Cerebellar nuclear complex (tissue), 1 donor: ENCODE measurements at regions not wholly inside any gene's neighbourhood (a gene's known extent, or its start where the extent isn't known, plus 50 kb on each side); places are given as distances from the start of the nearest gene placed in this dataset.

Source experiments
- DNase-seq, 2 experiments: peaks; one replicate each; lab custom pipeline; 2025; lab: John Stamatoyannopoulos, UW

DNA sequence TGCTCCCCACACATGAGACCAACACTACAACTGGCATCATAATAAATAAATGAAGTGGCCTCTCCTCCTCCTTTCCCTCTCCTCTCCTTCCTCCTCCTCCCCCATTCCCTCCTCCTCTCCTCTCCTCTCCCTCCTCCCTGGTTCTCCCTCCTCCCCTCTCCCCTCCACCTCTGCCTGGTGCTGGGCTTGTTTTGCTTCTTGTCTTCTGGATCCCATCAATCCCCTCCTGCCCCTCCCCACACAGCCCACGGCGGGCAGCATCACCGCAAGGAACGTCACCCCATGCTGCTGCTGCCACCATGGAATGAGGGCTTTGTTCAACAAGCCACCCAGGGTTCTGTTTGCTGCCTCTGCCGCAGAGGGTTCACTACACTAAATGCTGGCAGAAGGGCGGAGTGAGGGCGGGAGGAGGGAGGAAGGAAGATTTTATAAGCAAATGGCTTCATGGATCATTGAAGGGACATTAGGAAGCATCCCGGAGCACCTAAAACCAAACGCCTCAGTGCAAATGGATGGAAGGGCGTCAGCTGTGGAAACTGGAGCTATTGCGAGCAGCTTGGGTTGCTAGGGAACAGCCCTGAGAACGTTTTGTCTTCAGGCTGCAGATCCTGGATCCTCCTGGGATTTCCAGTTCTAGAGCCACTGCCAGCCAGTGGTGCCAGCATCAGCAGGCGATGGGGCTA is 379.7 kb upstream of the ZMIZ1 start:
- DNase-seq: peak in 1 of 2 experiments; percentile 14

DNA sequence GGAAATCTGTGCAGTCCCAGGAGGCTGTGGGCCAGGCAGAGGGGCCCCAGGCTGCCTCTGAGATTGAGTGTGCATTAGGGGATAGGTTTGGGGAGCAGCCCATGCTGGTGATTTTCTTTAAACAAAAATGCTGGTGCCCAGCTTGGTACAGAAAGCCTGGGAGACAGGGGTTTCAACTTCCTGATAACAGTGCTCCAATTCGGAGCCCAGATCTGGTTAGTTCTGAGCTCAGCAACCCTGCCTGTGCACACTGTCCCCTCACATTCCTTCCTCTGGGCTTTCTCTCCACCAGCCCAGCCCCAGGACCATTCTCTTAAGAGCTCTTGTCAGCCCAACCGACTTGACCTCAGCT is 379.2 kb upstream of the ZMIZ1 start:
- no peak for DNase-seq

DNA sequence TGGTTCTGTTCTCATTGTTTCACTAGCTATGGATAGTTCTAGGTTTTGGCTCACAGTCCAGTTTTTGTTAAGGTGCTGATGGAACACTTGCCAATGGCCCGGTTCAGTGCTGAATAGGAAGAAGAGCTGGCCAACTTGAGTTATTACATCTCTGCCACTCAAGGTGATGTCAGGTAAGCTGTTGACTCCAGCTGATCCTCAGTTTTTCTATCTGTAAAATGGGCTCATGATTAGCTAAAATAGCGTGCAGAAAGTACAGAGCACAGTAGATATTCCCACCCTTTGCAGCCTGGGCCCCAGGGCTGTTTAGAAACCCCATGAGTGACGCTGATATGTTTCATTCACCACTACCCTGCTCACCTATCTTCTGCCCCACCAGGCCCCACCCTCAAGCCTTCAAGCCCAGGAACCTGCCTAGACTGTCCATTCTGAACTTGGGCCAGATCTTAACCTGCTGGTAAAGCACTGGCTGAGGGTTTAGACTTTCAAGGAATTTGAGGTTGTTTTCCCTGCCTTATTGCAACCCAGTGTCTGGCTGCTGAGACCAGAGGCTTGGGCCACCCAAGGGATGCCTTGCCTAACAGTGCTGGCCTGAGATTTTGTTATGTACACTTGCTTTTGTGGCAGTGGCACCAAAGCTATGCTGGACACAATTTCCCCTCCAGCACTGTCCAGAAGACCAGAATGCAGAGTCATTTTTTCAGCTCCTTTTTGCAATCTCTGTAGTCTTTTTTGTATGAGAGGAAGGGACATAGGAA is 378.2 kb upstream of the ZMIZ1 start:
- DNase-seq: no peak

DNA sequence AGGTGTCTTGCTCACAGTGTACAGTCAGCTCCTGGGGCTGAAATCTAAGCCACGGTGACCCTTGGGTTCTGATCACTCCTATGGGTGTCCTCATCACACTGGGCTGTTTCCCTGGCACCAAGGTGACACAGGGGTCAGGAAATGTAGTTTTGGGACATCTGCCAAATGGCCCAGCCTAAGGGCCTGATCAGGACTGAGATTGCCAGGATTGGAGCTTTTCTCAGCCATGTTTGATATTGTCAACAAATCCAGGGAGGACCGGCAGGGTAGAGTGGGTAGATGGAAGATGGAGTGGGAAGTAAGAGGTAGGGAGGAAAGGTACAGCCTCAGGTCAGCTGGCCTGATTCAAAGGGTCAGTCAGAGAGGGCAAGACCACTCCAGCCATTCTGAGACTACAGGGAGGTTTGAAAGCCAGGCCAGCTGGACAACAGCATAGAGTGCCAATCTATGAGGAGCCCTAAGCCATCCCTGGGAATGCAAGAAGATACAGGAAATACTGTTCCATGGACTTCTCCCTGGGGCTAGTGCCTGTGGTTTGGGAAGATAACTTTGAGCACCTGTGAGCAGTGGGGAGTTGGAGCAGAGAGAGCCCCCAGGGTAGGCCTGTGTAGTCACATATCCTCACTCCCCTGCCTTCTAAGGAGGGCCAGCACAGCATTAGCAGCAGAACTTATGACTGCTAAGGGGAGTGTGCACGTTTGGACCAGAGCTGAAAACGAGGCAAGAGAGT is 377.3 kb upstream of the ZMIZ1 start:
- no peak for DNase-seq

DNA sequence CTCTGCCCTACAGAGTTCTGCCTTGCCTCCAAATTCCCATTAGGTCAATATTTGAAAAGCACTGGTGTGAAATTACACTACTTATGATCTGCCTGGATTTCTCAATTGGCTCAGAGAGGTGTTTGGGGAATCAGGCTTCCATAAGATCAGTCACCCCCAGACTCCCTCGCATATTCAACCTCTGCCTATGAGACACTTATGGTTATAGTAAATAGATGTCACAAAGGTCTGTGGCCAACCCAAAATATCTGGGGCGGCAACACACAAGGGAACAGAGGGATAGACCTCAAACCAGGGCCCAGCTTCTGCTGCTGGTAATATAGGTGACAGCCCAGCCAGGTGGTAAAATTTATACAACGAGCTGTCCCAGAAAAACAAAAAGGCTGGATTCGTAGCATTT is 376.7 kb upstream of the ZMIZ1 start:
- DNase-seq: no peak

DNA sequence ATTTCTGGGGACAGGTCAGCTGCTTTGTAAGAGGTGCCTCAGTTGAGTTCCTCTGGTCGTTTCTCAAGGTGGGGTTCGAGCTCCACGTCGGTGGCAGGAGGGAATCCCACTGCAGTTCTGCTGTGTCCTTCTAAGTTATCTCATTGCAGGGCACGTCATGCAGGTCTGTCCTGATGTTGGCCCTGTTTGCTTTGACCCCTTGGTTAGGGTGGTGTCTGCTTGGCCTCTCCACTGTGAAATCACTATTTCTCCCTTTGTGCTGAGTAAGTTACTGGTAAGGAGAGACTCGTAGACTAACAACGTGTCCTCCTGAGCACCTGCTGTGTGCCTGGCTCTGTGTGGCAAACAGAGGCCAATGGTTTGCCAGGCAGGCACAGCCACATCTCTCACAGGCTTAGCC is 372.9 kb upstream of the ZMIZ1 start:
- DNase-seq: no peak

DNA sequence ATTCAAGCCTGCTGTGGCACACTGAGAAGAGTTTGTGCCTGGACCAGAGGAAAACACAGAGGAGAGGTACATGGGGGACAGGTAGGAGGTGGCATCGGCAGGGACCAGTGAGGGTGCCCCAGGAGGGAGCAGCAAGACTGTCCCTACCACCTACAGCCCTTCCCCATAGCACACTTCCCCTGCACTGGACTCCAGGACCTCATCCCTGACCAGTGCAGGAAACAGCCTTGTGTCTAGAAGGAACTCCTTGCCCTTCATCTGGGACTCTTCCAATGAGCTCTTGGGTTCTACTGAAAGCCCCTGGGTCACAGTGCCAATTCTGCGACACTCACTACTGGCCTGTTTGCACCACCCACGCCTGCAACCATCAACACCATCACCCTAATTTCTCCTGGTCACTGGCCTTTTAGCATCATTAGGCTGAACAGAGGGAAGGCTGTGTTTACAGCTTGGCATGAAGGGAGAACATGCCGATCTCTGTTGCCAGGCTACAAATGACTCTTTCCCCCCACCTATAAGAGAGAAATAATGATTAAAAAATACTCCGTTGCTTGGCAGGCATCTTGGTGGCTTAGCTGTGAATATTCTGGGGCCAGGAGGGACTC is 371.9 kb upstream of the ZMIZ1 start:
- no peak for DNase-seq

DNA sequence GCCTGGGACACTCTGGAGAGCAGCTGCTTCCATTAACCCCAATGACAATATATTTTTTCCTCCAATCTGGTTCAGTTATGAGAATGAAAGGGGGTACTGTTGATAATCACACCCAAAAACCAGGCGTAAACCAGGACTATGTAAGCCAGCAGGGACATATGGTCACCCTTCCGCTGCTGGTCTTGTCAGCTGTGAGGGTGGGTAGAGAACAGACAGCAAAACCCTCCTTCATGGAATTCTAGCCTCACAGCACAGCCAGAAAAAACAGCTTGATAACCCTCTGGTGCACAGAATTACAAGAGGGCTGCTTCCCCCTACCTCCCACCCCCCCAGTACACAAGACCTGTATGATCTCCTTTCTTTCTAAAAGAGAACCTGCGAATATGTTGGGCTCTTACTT is 368.8 kb upstream of the ZMIZ1 start:
- DNase-seq: no peak

DNA sequence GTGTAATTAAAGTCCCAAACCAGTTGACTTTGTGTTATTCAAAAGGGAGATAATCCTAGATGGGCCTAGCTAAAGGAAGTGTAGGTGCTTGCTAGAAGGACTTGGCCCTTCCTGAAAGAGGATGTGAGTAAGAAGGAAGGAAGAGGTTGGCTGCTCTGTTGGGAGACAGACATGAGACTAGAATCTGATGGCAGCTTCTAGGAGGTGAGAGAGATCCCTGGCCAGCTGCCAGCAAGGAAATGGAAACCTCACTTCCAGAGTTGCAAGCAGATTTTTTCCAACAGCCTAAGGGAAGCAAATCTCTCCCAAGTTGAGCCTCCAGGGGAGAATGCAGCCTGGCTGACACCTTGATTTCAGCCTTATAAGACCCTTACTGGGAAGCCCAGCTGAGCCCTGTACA is 368.4 kb upstream of the ZMIZ1 start:
- DNase-seq: no peak

DNA sequence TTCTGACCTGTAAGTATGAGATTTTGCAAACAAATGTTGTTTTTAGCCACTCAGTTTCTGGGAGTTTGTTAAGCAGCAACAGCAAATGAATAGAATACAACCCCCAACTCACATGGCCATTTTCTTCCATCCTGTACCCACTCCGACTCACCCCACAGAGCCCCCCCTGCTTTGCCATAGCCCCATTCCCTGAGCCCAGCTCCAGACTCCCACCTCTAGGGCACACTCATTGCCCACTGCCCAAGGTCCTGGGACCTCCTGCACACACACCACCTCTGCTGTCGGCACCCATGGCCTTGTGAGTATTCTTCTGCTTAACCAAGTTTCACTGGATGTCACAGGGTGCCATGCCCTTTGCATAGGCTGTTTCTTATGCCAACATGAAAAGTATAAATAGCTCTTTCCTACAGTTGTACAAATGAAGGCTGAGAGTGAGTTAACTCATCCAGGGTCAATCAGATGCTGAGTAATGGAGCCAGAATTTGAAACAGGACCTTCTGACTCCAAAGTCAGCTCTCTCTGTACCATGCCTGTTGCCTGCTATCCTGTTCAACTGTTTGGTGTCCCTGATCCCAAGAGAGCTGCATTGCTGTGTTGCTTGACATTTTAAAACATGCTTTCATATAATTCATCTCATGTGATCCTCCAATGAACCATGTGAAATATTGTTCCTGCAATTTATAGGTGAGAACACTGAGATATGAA is 367.8 kb upstream of the ZMIZ1 start:
- DNase-seq: no peak

DNA sequence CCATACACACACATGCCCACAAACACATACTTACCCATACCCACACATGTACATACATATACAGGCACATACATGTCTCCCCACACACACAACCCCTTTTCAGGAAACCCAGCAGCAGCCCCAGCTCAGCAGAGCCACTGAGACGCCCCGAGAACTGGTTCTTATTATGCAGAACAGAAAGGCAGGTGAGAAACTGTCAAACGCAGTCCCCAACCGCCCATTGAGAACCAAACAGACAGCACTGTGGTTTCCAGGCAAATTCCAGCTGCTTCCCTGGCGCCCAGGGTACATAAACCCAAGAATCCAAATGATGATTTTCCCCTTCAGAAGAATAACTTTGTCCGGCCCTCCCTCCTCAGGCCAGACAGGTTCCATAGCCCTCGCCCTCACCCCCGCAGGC is 366.6 kb upstream of the ZMIZ1 start:
- DNase-seq: no peak

DNA sequence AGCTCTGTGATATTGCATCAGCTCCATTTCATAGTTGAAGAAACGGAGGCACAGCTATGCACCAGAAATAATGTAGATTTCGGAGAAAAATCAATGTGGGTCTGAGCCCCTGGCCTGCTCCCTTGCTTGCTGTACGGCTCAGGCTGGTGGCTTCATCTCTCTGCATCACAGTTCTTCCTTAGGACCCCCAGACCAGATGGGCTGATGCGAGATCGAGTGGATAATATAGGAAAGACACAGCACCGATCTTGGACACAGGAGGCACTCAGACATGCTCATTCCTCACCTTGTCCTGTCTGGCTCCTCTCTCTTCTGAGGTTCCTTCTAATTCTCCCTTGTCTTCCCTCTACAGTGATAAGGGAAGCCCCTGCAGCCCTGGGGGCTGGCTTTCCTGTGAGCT is 365.9 kb upstream of the ZMIZ1 start:
- no peak for DNase-seq

DNA sequence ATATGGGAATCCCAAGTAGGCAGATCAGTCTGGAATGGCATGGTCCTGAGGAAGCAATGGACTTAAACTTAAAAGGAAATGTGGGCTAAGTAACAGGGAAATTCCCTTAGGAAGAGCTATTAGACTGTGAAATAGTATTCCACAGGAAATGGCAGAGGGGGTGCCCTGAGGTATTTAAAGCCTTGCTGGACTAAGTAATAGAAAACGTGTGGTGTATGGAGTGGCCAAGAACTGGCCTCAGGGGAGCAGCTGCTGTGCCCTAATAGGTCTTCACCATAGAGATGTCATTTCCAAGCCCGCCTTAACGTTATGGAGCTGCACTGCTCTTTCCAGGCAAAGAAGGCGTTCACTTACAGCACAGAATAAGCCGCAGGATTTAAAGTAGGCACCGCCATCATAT is 365.2 kb upstream of the ZMIZ1 start:
- no peak for DNase-seq

DNA sequence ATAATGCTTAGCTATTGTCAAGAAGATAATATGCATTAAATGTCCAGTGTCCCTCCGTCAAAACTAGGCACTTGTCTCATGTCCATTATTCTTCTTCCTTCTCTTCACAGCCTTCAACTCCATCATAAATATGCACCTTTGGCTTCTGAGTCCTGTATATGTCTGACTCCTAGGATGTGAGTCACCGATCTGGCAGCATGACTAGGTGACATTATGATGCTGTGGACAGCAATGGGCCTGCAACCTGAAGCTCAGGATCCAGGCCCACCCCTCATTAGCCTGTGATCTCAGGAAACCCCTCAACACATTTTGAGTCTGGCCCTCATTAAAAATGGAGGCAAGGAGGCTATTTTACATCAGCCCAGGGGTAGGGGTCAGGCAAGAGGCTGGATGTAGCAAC is 362.5 kb upstream of the ZMIZ1 start:
- DNase-seq: no peak

DNA sequence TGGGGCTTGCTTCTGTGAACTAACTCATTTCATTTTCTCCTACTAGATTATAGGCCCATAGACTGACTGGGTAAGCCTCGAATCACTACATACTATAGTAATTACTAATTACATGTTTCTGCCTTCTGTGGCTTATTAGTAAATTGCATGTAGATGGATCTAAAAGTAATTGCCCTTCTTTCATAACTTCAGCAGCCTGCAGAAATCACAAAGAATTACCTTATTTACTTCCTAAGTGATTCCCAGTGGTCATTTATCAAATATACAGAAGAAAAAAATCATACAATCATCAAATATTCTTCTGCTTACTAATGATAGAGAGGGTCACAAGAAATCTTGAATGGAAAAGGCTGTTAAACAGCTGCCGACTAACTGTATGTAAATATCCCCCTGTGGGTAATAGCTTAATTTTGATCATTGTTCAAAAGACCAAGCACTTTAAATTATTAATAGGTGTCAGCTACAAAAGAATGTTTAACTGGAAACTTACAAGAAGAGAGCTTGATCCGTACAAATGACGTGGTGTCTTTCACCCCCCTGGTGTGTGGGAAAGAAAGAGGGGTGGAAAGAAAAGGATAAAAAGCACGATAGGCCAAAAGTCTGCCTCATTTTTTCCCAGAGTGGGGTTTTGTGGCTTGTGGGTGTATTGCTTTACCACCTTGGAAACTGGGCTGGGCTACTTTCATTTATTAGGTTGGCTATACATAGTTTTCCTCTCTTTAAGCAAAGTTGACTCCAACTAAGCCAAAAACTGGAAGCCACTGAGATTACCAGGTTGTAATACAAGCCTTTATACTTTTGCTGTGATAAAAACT is 361.8 kb upstream of the ZMIZ1 start:
- no peak for DNase-seq

DNA sequence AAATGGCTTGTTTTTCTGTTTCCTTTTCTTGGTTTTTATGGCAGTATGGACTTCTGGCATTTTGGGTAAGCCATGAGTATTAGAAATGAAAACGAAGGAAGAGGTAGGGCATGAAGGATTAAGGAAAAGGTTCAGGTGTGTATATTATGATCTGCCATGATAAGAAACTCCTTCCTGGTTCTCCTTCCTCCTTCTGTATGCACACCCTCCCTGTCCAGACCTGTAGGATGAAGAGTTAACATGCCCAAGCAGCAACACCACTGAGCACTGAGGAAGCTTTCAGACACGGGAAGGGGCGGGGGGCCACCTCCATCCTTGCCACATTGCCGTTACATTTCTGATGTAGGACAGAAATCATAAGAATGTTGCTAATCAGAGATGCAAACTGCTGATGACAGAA is 361.0 kb upstream of the ZMIZ1 start:
- DNase-seq: no peak

DNA sequence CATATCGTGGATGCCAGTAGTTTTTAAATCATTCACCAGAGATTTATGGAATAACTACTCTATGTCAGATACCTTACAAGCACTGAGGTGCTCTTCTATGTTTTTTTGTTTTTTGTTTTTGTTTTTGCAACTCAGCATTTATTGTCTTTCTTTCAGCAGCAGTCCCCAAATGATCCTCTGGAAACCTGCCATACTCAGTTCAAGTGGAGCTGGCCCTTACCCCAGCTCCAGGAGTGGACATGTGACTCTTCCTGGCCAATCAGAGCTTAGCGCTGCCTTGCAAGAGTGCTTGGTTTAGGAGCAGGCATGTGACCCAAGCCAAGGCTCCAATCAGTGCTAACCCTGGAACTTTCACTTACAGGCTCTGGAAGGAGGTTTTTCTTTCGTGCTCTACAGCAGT is 356.6 kb upstream of the ZMIZ1 start:
- no peak for DNase-seq

DNA sequence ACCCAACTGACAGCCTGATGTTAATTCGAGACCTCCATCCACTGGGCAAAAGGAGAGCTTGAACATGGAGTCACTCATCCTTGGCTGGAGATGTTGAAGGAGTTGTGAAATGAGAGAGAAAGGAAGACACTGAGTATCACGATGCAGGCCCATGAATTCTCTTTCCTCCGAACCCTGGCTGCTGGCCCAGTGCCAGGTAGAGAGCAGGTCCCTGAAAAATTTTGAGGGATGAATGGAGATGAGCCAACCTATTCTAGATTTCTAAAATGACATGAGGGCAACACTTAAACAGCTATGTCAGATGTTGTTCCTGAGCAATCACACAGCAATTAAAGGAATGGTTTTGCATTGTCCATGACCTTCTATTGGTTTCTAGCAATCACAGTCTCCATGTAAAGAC is 355.1 kb upstream of the ZMIZ1 start:
- DNase-seq: no peak

DNA sequence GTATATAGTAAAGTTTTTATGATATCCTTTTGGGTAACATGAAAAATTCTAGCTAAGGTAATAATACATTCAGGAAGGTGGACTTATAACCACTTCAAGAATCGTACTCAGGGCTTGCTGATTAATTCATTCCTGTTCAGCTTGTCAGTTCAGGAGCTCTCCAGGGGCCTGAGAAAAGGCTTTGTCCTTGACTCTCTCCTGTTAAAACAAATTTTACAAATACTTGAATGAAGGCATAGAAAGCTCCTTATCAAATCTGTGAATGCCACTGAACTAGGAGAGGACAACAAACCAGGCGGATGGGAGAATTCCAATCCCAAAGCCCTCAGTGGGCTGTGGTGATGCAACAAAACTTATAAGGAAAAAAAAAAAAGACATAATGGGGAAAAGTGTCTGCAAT is 354.5 kb upstream of the ZMIZ1 start:
- DNase-seq: no peak

DNA sequence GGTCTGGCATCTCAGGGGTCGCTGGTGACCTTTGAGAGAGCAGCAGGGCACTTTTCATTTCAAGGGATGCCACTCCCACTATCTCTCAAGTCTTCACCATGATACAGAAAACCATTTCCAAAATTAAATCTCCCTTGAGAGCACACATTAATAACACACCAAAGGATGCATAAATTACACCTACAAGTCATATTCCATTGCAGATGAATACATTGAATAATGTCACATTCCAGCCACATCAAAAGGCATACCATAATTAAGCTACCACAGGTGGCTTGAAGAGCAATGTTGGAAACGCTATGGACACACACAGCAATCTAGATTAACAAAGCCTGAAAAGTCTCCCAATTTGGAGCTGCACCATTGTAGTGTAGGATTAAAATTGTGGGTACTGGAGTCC is 353.3 kb upstream of the ZMIZ1 start:
- DNase-seq: no peak

DNA sequence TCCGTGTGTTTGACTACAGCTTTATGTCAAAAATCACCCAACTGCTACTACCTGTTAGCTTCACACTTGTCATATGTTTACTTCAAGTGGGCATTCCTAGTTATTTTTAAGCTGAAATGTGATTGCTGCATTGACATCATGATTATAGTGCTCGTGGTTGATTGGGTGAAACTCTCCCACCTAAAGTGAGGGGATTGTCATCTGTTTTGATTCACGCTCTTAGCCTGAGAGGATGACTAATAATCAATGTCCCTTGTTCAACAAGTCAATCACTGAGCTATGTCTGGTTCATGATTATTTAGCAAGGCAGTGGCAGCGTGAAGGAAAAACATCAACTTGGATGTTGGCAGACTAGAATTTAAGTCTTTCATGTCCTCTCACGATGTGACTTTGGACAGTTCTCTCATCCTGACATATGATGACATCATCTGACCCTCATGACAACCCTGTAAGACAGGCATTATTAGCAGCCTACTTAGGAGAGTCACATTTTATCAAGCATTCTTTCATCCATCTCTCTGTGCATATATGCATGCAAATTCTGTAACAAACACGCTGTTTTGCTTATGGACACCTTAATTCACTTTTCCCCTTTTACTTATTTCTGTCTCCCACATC is 352.6 kb upstream of the ZMIZ1 start:
- no peak for DNase-seq
